Endodermal cell (in vitro differentiated cells): ENCODE measurements at regions not wholly inside any gene's neighbourhood (a gene's known extent, or its start where the extent isn't known, plus 50 kb on each side); places are given as distances from the start of the nearest gene placed in this dataset.

ENCODE experiments used
- DNase-seq: peaks from one replicate; pipeline ENCODE4 v3.0.0-alpha.2; 2017
- H3K27ac ChIP-seq: 2 replicates; pipeline ENCODE4 v1.5.1; 2013; ENCODE audit warnings: mild to moderate bottlenecking, low read depth, low read length, moderate library complexity
- H3K27me3 ChIP-seq: 2 replicates; pipeline ENCODE4 v1.6.1; 2013; ENCODE audit warnings: mild to moderate bottlenecking, low read length, moderate library complexity; ENCODE audit not compliant: insufficient read depth, control insufficient read depth, poor library complexity, severe bottlenecking
- H3K36me3 ChIP-seq: 2 replicates; pipeline ENCODE4 v1.7.0; 2013; ENCODE audit warnings: mild to moderate bottlenecking, low read length, moderate library complexity; ENCODE audit not compliant: control insufficient read depth, insufficient read depth
- H3K4me1 ChIP-seq: one replicate; pipeline ENCODE4 v1.7.0; 2013; ENCODE audit warnings: low read length; ENCODE audit not compliant: control insufficient read depth, insufficient read depth
- H3K4me3 ChIP-seq: 2 replicates; pipeline ENCODE4 v1.5.1; 2013; ENCODE audit warnings: mild to moderate bottlenecking, low read length, moderate library complexity
- H3K9ac ChIP-seq: 2 replicates; pipeline ENCODE4 v1.6.1; 2013; ENCODE audit warnings: mild to moderate bottlenecking, low read length, moderate library complexity; ENCODE audit not compliant: poor library complexity, severe bottlenecking; ENCODE audit errors: extremely low read depth
- H3K9me3 ChIP-seq: 2 replicates; pipeline ENCODE4 v1.6.1; 2013; ENCODE audit warnings: mild to moderate bottlenecking, low read length, moderate library complexity; ENCODE audit not compliant: control insufficient read depth
- H3K27ac Mint-ChIP-seq: 2 replicates; pipeline ENCODE4 v1.8.0; 2020; ENCODE audit warnings: mixed read lengths
- H3K27me3 Mint-ChIP-seq: 2 replicates; pipeline ENCODE4 v1.8.0; 2021; ENCODE audit warnings: mild to moderate bottlenecking, mixed read lengths; ENCODE audit not compliant: insufficient read depth
- H3K36me3 Mint-ChIP-seq: 2 replicates; pipeline ENCODE4 v1.8.0; 2020; ENCODE audit warnings: low read depth, mixed read lengths
- H3K4me1 Mint-ChIP-seq: 2 replicates; pipeline ENCODE4 v1.8.0; 2020; ENCODE audit warnings: mixed read lengths
- H3K4me3 Mint-ChIP-seq: 2 replicates; pipeline ENCODE4 v1.8.0; 2020; ENCODE audit warnings: mild to moderate bottlenecking, moderate library complexity, mixed read lengths
- H3K9me3 Mint-ChIP-seq: 2 replicates; pipeline ENCODE4 v1.8.0; 2020; ENCODE audit warnings: mild to moderate bottlenecking, mixed read lengths
- CTCF ChIP-seq: fragments of 200-600 bp; sonication (generic); conservative IDR thresholded peaks from 2 replicates; pipeline ENCODE4 v1.5.0; 2021; ENCODE audit warnings: antibody characterized with exemption, mild to moderate bottlenecking
- WGBS, 2 experiments: methylation state at CpG; one replicate each; pipeline versions ENCODE4 v1.1.5 to v1.1.7; 2013; ENCODE audit warnings: missing lambda C conversion rate in 2 of 2, mixed read lengths in 1 of 2; ENCODE audit not compliant: insufficient coverage in 1 of 2, insufficient read length in 1 of 2; 5-methylcytosine and 5-hydroxymethylcytosine counted together

- no peak for DNase-seq
- H3K4me1 ChIP-seq: no peaks in the 10 kb centered on the region
- no peak overlapping the region for H3K27ac ChIP-seq
- no peak overlapping the region for H3K27ac Mint-ChIP-seq
- no peaks in the 10 kb centered on the region for H3K27me3 ChIP-seq
- no peak overlapping the region for H3K4me3 Mint-ChIP-seq
- TF ChIP-seq CTCF: no peak
- H3K4me3 ChIP-seq: no peak overlapping the region
- no peak overlapping the region for H3K9ac ChIP-seq
- H3K36me3 Mint-ChIP-seq: no peaks in the 10 kb centered on the region
- 87 to 88% methylated on average over 1 of the region's 1 CpG for WGBS, 2 experiments
- H3K9me3 ChIP-seq: peaks cover 5% of the 10 kb centered on the region
- H3K4me1 Mint-ChIP-seq: peaks cover 7% of the 10 kb centered on the region
- no peaks in the 10 kb centered on the region for H3K36me3 ChIP-seq
- peaks cover 3% of the 10 kb centered on the region for H3K9me3 Mint-ChIP-seq
- no peaks in the 10 kb centered on the region for H3K27me3 Mint-ChIP-seq
These were observed 1207.1 kb downstream of the PCDH17 start for GRCh38 chr13:58838615-58839014.

GRCh38 chr13:58843071-58843470 is 1211.5 kb downstream of the PCDH17 start:
- peak; percentile 70 for DNase-seq
- no peak for TF ChIP-seq CTCF
- Histone ChIP-seq H3K4me3 (no peak overlapping the region), H3K9ac (no peak overlapping the region), H3K4me1 (no peaks in the 10 kb centered on the region), H3K27me3 (no peaks in the 10 kb centered on the region), H3K9me3 (peaks cover 22% of the 10 kb centered on the region), H3K27ac (no peak overlapping the region), H3K36me3 (no peaks in the 10 kb centered on the region)
- Mint-ChIP-seq H3K4me3 (no peak overlapping the region), H3K4me1 (peaks cover 7% of the 10 kb centered on the region), H3K27me3 (no peaks in the 10 kb centered on the region), H3K9me3 (peaks cover 24% of the 10 kb centered on the region), H3K36me3 (no peaks in the 10 kb centered on the region), H3K27ac (no peak overlapping the region)
- 74 to 87% methylated on average over 4 to 6 of the region's 6 CpGs for WGBS, 2 experiments

- peak; percentile 73 for DNase-seq
- Histone ChIP-seq H3K9ac (no peak overlapping the region), H3K9me3 (peaks cover 22% of the 10 kb centered on the region), H3K27ac (no peak overlapping the region), H3K4me3 (no peak overlapping the region), H3K4me1 (no peaks in the 10 kb centered on the region), H3K36me3 (no peaks in the 10 kb centered on the region), H3K27me3 (no peaks in the 10 kb centered on the region)
- H3K36me3 Mint-ChIP-seq: no peaks in the 10 kb centered on the region
- TF ChIP-seq CTCF: peak; percentile 58
- peaks cover 7% of the 10 kb centered on the region for H3K4me1 Mint-ChIP-seq
- H3K27ac Mint-ChIP-seq: no peak overlapping the region
- H3K9me3 Mint-ChIP-seq: peaks cover 24% of the 10 kb centered on the region
- H3K4me3 Mint-ChIP-seq: no peak overlapping the region
- 87 to 95% methylated on average over 5 to 6 of the region's 6 CpGs for WGBS, 2 experiments
- H3K27me3 Mint-ChIP-seq: no peaks in the 10 kb centered on the region
These were observed 1212.0 kb downstream of the PCDH17 start for GRCh38 chr13:58843567-58843966.
